ENCODE measurements at regions not wholly inside any gene's neighbourhood (a gene's known extent, or its start where the extent isn't known, plus 50 kb on each side); places are given as distances from the start of the nearest gene placed in this dataset.

- TF ChIP-seq USF2 (IDR thresholded peaks at IDR 0.05; ENCODE audit: borderline replicate concordance, low read depth, low read length) (no peak), CEBPZ (IDR thresholded peaks at IDR 0.05; ENCODE audit: low read depth, low read length) (no peak)
Observed at GRCh38 chr2:239744706-239745340, 280.3 kb downstream of the NDUFA10 start (continued).

GRCh38 chr2:239743206-239743605, 281.9 kb downstream of the NDUFA10 start:
- Histone ChIP-seq H3K4me1 (ENCODE audit: control insufficient read depth, insufficient read depth, low read length) (no peaks in the 10 kb centered on the region), H2AFZ (ENCODE audit: control insufficient read depth, low read depth, low read length) (no peak overlapping the region), H3K36me3 (ENCODE audit: control insufficient read depth in 2 of 2, insufficient read depth in 2 of 2, low read length in 1 of 2) (no peaks in the 10 kb centered on the region), H3K27me3 (replicated peaks in 1 of 2; ENCODE audit: control insufficient read depth in 2 of 2, insufficient read depth in 2 of 2, low read length in 1 of 2) (no peaks in the 10 kb centered on the region; a peak in 1 of 4 replicates), H3K4me3 (no peak overlapping the region), H3K79me2 (ENCODE audit: control insufficient read depth, insufficient read depth, low read length) (no peaks in the 10 kb centered on the region), H3K4me2 (ENCODE audit: control insufficient read depth, insufficient read depth) (no peak overlapping the region), H3K27ac (ENCODE audit: control insufficient read depth, insufficient read depth) (no peak overlapping the region), H3K9ac (ENCODE audit: control insufficient read depth, insufficient read depth, low read length) (no peak overlapping the region), H3K9me3 (replicated peaks; ENCODE audit: control insufficient read depth, insufficient read depth, low read length) (no peaks in the 10 kb centered on the region), H4K20me1 (ENCODE audit: control insufficient read depth, insufficient read depth) (no peaks in the 10 kb centered on the region)
- ChIA-PET SMC1A (ENCODE audit: uncharacterized antibody, unreplicated experiment) (no interaction called here), CTCF (no interaction called here), POLR2A (no interaction called here), RAD21 (ENCODE audit: unreplicated experiment) (no interaction called here)
- no peak for DNase-seq (ENCODE audit: low read depth, low spot score)
- no TSS peak for BruUV-seq (replicated peaks)
- WGBS (ENCODE audit: insufficient coverage, insufficient replicate concordance, low lambda C conversion rate, missing lambda C conversion rate) = 36% methylated on average over 6 of the region's 6 CpGs
- intact Hi-C loops (cut with micrococcal nuclease; ENCODE audit: unreplicated experiment) = no loop called here
- ATAC-seq = no peak
- no peak for TF ChIP-seq CHD4 (IDR thresholded peaks at IDR 0.05)
- in situ Hi-C loops (cut with MboI) = no loop called here
- no peak for FAIRE-seq

Data from GM12878 (cell line).